ENCODE measurements at regions not wholly inside any gene's neighbourhood (a gene's known extent, or its start where the extent isn't known, plus 50 kb on each side); places are given as distances from the start of the nearest gene placed in this dataset.

- Histone ChIP-seq H3K27me3 (replicated peaks; ENCODE audit: insufficient read depth) (no peaks in the 10 kb centered on the region), H3K4me1 (replicated peaks) (no peaks in the 10 kb centered on the region), H3K27ac (no peak overlapping the region), H3K36me3 (no peaks in the 10 kb centered on the region), H3K9me3 (no peaks in the 10 kb centered on the region), H3K4me3 (no peak overlapping the region)
- TF ChIP-seq POLR2A (IDR thresholded peaks at IDR 0.05): no peak
- no peak for TF ChIP-seq POLR2AphosphoS5 (IDR thresholded peaks at IDR 0.05)
- no peak for TF ChIP-seq CTCF (IDR thresholded peaks at IDR 0.05)
- intact Hi-C loops (cut with DNase I): no loop called here
- no peak for DNase-seq (ENCODE audit: low spot score)
These were observed 620.0 kb upstream of the ATXN8OS start for GRCh38 chr13:69487576-69487975.

GRCh38 chr13:69485991-69486592 lies 621.5 kb upstream of the ATXN8OS start:
- Histone ChIP-seq H3K27ac (no peak overlapping the region), H3K36me3 (no peaks in the 10 kb centered on the region), H3K4me3 (no peak overlapping the region), H3K27me3 (replicated peaks; ENCODE audit: insufficient read depth) (no peaks in the 10 kb centered on the region), H3K4me1 (replicated peaks) (no peaks in the 10 kb centered on the region), H3K9me3 (no peaks in the 10 kb centered on the region)
- TF ChIP-seq POLR2AphosphoS5 (IDR thresholded peaks at IDR 0.05): no peak
- no peak for TF ChIP-seq POLR2A (IDR thresholded peaks at IDR 0.05)
- TF ChIP-seq CTCF (IDR thresholded peaks at IDR 0.05): no peak
- no peak for DNase-seq (ENCODE audit: low spot score)
- 63% methylated on average over 4 of the region's 4 CpGs for WGBS
- intact Hi-C loops (cut with DNase I): no loop called here

- intact Hi-C loops (cut with DNase I): no loop called here
These were observed 630.2 kb upstream of the ATXN8OS start for GRCh38 chr13:69477451-69477850.

GRCh38 chr13:69474011-69474685 lies 633.5 kb upstream of the ATXN8OS start:
- no peaks in the 10 kb centered on the region for H3K4me1 ChIP-seq (replicated peaks)
- WGBS: 56% methylated on average over 2 of the region's 2 CpGs
- intact Hi-C loops (cut with DNase I): no loop called here

More at GRCh38 chr13:69477451-69477850, 630.2 kb upstream of the ATXN8OS start:
- no peaks in the 10 kb centered on the region for H3K27me3 ChIP-seq (replicated peaks; ENCODE audit: insufficient read depth)
- H3K27ac ChIP-seq: no peak overlapping the region
- no peak for DNase-seq (ENCODE audit: low spot score)
- no peaks in the 10 kb centered on the region for H3K9me3 ChIP-seq
- no peaks in the 10 kb centered on the region for H3K4me1 ChIP-seq (replicated peaks)
- no peak for TF ChIP-seq POLR2AphosphoS5 (IDR thresholded peaks at IDR 0.05)
- no peak for TF ChIP-seq CTCF (IDR thresholded peaks at IDR 0.05)
- no peak for TF ChIP-seq POLR2A (IDR thresholded peaks at IDR 0.05)
- H3K36me3 ChIP-seq: no peaks in the 10 kb centered on the region
- H3K4me3 ChIP-seq: no peak overlapping the region

More at GRCh38 chr13:69474011-69474685, 633.5 kb upstream of the ATXN8OS start:
- DNase-seq (ENCODE audit: low spot score): no peak
- H3K9me3 ChIP-seq: no peaks in the 10 kb centered on the region
- H3K27me3 ChIP-seq (replicated peaks; ENCODE audit: insufficient read depth): no peaks in the 10 kb centered on the region
- H3K4me3 ChIP-seq: no peak overlapping the region
- H3K36me3 ChIP-seq: no peaks in the 10 kb centered on the region
- no peak overlapping the region for H3K27ac ChIP-seq
- TF ChIP-seq POLR2A (IDR thresholded peaks at IDR 0.05): no peak
- TF ChIP-seq POLR2AphosphoS5 (IDR thresholded peaks at IDR 0.05): no peak
- no peak for TF ChIP-seq CTCF (IDR thresholded peaks at IDR 0.05)
